ENCODE measurements at regions not wholly inside any gene's neighbourhood (a gene's known extent, or its start where the extent isn't known, plus 50 kb on each side); places are given as distances from the start of the nearest gene placed in this dataset.
"Not testable (repeated sequence)": the region's sequence is repeated elsewhere in the genome, so short reads cannot be mapped to it uniquely, and the experiment has no call there.

- no peak for DNase-seq (ENCODE audit: low read depth in 1 of 2, low spot score in 1 of 2)
Observed at GRCh38 chr5:102663749-102664530, 91.2 kb upstream of the PAM start.

GRCh38 chr5:102664616-102665335 is 90.3 kb upstream of the PAM start:
- no peak for DNase-seq (ENCODE audit: low read depth in 1 of 2, low spot score in 1 of 2)

GRCh38 chr5:102666164-102666946 is 88.8 kb upstream of the PAM start:
- DNase-seq (ENCODE audit: low read depth in 1 of 2, low spot score in 1 of 2) = no peak

GRCh38 chr5:102668220-102668932 is 86.7 kb upstream of the PAM start:
- DNase-seq (ENCODE audit: low read depth in 1 of 2, low spot score in 1 of 2) = no peak

GRCh38 chr5:102670224-102670836 is 84.8 kb upstream of the PAM start:
- DNase-seq (ENCODE audit: low read depth in 1 of 2, low spot score in 1 of 2) = no peak

- DNase-seq (ENCODE audit: low read depth in 1 of 2, low spot score in 1 of 2) = not testable (repeated sequence)
Observed at GRCh38 chr5:102671033-102671734, 83.9 kb upstream of the PAM start.

GRCh38 chr5:102678267-102679058 is 76.6 kb upstream of the PAM start:
- no peak for DNase-seq (ENCODE audit: low read depth in 1 of 2, low spot score in 1 of 2)

- DNase-seq (ENCODE audit: low read depth in 1 of 2, low spot score in 1 of 2) = peak in 1 of 2 donors; percentile 20
Observed at GRCh38 chr5:102681403-102681983, 73.6 kb upstream of the PAM start.

GRCh38 chr5:102682101-102682647 is 72.9 kb upstream of the PAM start:
- DNase-seq (ENCODE audit: low read depth in 1 of 2, low spot score in 1 of 2) = no peak

- DNase-seq (ENCODE audit: low read depth in 1 of 2, low spot score in 1 of 2) = not testable (repeated sequence)
Observed at GRCh38 chr5:102688076-102688475, 67.0 kb upstream of the PAM start.

GRCh38 chr5:102688581-102689342 is 66.3 kb upstream of the PAM start:
- DNase-seq (ENCODE audit: low read depth in 1 of 2, low spot score in 1 of 2) = not testable (repeated sequence)

- DNase-seq (ENCODE audit: low read depth in 1 of 2, low spot score in 1 of 2) = no peak
Observed at GRCh38 chr5:102690910-102691309, 64.2 kb upstream of the PAM start.

- no peak for DNase-seq (ENCODE audit: low read depth in 1 of 2, low spot score in 1 of 2)
Observed at GRCh38 chr5:102691434-102691833, 63.7 kb upstream of the PAM start.

GRCh38 chr5:102700120-102700831 is 54.8 kb upstream of the PAM start:
- no peak for DNase-seq (ENCODE audit: low read depth in 1 of 2, low spot score in 1 of 2)

- no peak for DNase-seq (ENCODE audit: low read depth in 1 of 2, low spot score in 1 of 2)
Observed at GRCh38 chr5:102700916-102701315, 54.2 kb upstream of the PAM start.

GRCh38 chr5:102701748-102702147 is 53.4 kb upstream of the PAM start:
- DNase-seq (ENCODE audit: low read depth in 1 of 2, low spot score in 1 of 2) = no peak

Measured in activated T-helper 1 cell treated with anti-CD3 and anti-CD28 coated beads, Interleukin-2, amount 50 U/mL, for 16 hours (primary cell).